H1 (cell line): ENCODE measurements at regions not wholly inside any gene's neighbourhood (a gene's known extent, or its start where the extent isn't known, plus 50 kb on each side); places are given as distances from the start of the nearest gene placed in this dataset.

Source experiments
- KDM5A ChIP-seq: fragments of 200-600 bp; IDR thresholded peaks from 2 replicates; pipeline ENCODE4 v1.7.1; 2012; ENCODE audit warnings: mild to moderate bottlenecking, low read length, inconsistent platforms, mixed read lengths
- SAP30 ChIP-seq: fragments of 300-600 bp; sonication (generic); IDR thresholded peaks from 2 replicates; pipeline ENCODE4 v1.7.1; 2012; ENCODE audit warnings: low read length, moderate library complexity, mild to moderate bottlenecking, inconsistent platforms; ENCODE audit not compliant: insufficient read depth, insufficient replicate concordance
- SIRT6 ChIP-seq: IDR thresholded peaks from one replicate; pipeline ENCODE4 v1.7.1; 2012; ENCODE audit warnings: low read length, inconsistent platforms
- TAF7 ChIP-seq: optimal IDR thresholded peaks from 2 replicates; pipeline ENCODE3; 2011; ENCODE audit warnings: low read depth, mild to moderate bottlenecking, inconsistent platforms, low read length, moderate library complexity, borderline replicate concordance

DNA sequence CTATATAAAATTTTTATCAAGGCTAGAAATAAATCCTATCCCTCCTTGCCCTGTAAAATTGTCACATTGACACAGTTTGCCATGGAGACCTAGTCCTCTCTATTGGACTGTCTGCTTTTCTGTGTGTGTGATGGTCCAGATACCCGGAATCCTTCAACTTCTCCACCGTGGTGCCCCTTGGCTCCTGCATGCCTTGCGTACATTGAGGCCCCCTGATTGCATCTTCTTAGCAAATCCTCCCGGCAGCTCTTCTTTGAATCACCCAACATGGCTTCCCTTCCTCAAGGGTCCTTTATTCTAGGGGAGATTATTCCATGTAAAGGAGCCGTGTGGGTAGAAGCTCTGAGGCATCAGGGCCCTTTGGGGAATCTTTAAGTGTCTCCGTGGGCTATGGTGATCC is 219.5 kb downstream of the CDC5L start (continued):
- no peak for TF ChIP-seq KDM5A
- no peak for TF ChIP-seq SAP30
- TF ChIP-seq TAF7 = no peak
- TF ChIP-seq SIRT6 = no peak
